T-helper 2 cell (primary cell): ENCODE measurements at regions not wholly inside any gene's neighbourhood (a gene's known extent, or its start where the extent isn't known, plus 50 kb on each side); places are given as distances from the start of the nearest gene placed in this dataset.

Source experiments
- DNase-seq, 5 experiments: peaks; one replicate each; pipeline versions ENCODE4 v3.0.0 to v3.0.0-alpha.2; 2012 to 2022

DNA sequence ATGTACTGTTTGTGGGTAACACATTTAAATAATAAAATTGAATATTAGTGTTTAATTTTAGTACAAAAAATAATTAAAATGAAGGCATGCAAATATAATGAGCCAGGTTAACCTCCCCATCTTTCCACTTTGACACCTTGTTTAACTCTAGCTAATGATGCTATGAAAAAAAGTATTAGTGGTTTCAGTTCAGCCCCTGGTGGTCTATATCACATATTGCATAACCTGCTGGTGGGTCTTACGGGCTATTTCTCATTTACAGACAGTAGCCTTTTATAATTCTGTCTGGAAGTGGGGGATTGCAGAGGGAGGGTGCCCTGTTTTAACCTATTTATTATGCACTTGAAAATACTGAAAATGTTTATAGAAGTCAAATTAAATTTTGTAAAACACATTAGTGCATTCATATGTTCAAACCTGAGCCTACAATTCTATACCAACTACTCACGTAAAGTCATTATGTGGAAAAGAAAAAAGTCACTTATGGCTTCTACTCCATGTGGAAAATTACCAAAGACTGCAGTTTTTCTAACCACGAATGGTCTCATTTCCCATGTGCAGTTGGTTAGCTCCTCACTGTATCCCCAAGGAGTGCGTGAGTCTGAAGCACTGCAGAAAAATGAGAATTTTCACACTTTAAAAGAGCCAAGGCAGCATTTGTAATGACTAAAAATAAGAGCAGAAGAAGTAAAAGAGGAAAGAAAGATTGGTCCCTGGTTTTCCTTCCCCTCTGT is 381.0 kb downstream of the MTX2 start:
- no peak for DNase-seq

GRCh38 chr2:176650838-176651555 is 381.8 kb downstream of the MTX2 start:
- DNase-seq, result no peak

- DNase-seq, result peak in 2 of 5 experiments; percentile 21 to 52
Observed at GRCh38 chr2:176652300-176653182, 383.3 kb downstream of the MTX2 start.

GRCh38 chr2:176653479-176654443 is 384.5 kb downstream of the MTX2 start:
- peak in 1 of 5 experiments; percentile 47 for DNase-seq

DNA sequence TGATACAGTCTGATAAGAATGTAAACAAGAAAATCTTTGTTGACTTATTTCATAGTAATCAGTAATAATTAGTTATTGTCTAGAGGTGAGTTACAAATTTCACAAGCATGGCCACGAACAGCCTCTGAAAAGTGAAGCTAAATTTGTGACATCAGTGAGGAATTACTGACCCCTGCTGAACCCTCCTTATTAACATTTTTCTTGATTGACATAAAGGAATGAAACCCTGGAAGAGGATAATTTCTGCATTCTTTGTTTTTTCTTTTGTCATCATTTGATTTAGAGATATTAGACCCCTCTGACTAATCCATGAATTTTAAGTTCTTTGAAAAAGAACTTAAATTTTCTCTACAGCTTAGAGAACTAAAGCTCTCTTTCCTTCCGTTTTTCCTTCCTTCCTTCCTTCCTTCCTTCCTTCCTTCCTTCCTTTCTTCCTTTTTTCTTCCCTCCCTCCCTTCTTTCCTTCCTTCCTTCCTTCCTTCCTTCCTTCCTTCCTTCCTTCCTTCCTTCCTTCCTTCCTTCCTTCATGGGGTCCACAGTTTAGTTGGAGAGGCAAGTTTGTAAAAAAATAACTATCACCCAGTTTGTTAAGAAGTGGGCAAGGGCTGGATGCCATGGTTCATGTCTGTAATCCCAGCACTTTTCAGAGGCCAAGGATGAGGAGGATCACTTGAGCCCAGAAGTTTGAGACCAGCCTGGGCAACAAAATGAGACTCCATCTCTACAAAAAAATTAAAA is 387.0 kb downstream of the MTX2 start:
- DNase-seq, result no peak

- no peak for DNase-seq
Observed at GRCh38 chr2:176656776-176657140, 387.5 kb downstream of the MTX2 start.

- DNase-seq, result no peak
Observed at GRCh38 chr2:176657393-176657792, 388.2 kb downstream of the MTX2 start.

- no peak for DNase-seq
Observed at GRCh38 chr2:176658708-176659107, 389.5 kb downstream of the MTX2 start.

GRCh38 chr2:176662753-176663152 is 393.5 kb downstream of the MTX2 start:
- no peak for DNase-seq

- no peak for DNase-seq
Observed at GRCh38 chr2:176664478-176664877, 395.2 kb downstream of the MTX2 start.

GRCh38 chr2:176665086-176665485 is 395.8 kb downstream of the MTX2 start:
- DNase-seq, result no peak

DNA sequence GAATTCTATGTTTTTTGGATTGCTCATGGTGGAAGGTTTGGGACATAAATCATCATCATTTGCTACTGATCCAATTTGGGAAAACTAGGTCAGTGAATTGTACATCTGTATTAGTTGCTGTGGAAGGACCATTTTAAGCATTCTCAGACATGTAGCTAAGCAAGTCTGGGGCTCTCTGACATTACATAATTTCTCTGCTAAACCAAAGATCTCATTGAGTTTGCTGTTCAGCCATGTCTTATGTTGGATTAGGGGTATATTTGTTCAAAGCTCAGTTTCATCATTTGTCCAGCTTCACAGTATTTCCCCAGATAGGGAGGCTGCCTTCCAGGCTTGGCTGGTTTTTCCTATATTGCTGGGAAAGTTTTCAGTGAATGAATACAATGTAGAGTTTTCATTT is 399.7 kb downstream of the MTX2 start:
- DNase-seq, result no peak

GRCh38 chr2:176669398-176670174 is 400.3 kb downstream of the MTX2 start:
- DNase-seq, result no peak

GRCh38 chr2:176675271-176675949 is 406.2 kb downstream of the MTX2 start:
- DNase-seq, result no peak

- no peak for DNase-seq
Observed at GRCh38 chr2:176677746-176678265, 408.6 kb downstream of the MTX2 start.

DNA sequence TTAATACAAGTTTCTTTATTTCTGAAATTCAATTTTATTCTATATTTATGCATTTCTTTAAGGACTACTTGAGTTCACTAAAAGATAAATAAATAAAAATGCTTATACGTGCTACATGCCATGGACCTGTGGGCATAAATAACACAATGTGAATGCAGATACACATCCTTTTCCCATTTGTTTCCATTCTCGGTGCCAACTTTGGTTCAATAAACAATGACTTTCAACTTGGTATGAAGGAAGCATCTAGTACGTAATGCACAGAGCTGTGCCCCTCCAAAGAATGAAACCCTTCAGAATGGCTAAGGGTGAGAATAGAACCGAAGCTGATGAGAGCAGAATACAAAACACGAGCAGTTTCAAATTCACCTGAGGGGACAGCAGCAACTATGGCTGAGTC is 409.3 kb downstream of the MTX2 start:
- DNase-seq, result no peak

DNA sequence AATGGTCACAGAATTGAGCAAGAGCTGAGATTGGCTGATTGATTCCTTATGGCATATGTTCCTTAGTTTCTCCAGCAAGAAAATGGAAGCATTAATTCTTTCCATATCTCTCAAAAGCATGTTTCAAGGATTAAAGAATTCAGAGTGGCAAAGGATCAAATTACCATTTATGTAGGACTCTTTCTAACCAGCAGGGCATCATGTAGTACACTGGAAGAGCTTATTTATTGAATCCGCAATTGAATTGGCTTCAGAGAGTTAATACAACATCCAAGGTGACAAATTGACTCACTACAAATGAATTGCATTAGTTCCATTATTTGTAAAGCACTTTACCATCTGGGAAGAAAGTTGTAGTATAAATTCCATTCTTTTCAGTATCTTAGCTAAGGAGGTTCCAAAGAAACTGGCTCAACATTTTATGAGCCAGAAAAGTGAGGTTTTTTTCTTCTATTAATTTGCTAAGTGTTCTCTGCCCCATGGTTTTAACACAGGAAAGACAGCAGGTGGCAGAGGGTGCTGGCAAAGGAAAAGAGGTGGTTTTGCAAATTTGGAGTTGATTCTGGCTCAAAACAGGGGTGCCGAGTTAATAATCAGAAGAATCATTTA is 409.9 kb downstream of the MTX2 start:
- no peak for DNase-seq

GRCh38 chr2:176680916-176681516 is 411.8 kb downstream of the MTX2 start:
- no peak for DNase-seq

GRCh38 chr2:176681584-176682115 is 412.4 kb downstream of the MTX2 start:
- DNase-seq, result no peak
